GM19023 (cell line): ENCODE measurements at regions not wholly inside any gene's neighbourhood (a gene's known extent, or its start where the extent isn't known, plus 50 kb on each side); places are given as distances from the start of the nearest gene placed in this dataset.

ENCODE experiments used
- ATAC-seq: cut with Tn5 transposase; IDR thresholded peaks from one replicate; pipeline ENCODE4 v1.9.1; 2021; ENCODE audit warnings: mild to moderate bottlenecking, moderate library complexity; ENCODE audit not compliant: unreplicated experiment

DNA sequence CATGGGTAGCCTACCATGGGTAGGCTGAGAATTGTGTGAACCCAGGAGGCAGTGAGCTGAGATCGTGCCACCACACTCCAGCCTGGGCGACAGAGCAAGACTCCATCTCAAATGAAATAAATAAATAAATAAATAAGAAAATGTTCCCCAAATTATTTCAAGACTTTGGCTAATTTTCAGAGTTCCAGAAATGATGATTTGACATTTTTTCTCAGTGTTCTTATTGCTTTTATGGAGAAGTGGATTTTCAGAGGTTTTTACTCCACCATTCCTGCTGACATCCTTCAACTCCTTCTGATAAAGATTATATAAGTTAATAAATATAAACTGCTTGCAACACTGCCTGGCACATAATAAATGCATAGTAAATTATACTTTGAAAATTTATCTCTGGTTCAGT lies 80.4 kb upstream of the PRKCQ start:
- no peak for ATAC-seq

DNA sequence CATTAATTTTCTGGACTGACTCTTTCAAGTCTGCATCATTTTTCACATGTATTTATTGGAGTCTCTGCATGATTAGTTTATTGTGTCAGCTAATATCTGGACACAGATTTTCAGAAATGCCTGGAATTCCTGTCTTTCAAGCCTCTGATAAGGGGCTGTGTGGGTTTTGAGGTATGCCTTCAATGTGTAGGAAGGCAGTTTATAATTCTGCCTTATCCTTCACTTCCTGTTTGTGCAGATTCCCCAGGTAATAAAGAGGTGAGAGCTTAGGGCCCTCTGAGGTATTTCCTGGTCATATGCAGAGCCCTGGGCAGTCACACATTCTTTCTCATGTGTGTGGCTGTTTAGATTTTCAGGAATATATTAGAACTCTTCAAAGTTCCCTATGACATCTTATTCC lies 79.4 kb upstream of the PRKCQ start:
- no peak for ATAC-seq

DNA sequence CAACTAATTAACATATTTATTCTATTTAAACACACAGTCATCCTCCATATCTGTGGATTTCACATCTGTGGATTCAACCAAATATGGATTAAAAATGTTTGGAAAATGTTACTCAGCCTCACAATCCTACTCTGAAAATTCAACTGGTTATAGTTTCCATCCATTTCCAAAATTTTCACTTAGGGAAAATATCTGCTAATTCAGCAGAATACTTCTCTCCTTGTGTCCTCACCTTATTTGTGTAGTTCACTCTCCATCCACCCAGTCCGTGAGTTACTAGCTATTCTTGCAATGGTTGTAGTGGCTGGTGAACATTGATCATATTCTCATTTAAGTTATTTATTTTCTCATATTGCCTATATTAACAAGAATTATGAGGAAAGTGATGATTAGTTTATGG lies 77.6 kb upstream of the PRKCQ start:
- no peak for ATAC-seq

DNA sequence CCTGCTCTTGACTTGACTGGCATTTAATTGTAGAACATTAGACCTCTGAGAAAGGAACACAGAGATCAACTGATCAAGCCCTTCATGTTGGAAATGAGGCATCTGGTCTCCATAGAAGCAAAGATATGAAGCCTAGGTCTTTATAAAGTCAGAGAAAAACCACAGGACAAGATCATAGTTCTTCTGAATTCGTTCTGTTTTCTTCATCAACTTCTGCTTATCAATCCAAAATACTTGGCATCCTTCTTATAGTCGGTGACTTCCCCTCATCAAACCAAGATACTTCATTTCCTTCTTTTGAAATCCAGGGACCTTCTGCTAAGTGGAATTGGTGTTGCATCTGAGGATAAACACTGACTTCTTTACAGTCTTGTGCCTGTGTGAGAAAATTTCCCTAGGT lies 77.1 kb upstream of the PRKCQ start:
- no peak for ATAC-seq

DNA sequence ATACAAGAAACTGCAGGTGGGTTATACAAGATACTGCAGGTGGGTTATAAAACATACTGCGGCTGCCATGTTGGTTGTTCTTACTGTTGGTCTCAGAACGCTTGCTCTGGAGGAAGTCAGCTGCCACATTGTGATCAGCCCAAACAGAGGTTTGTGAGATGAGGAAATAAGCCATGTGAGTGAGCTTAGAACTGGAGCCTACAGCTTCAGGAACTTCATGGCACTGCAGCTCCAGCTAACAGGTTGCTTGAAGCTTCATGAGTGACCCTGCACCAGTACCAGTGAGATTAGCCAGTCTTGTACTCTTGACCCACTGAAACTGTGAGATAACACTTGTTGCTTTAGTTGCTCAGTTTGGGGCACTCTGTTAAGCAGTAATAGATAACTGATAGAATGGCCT lies 74.5 kb upstream of the PRKCQ start:
- no peak for ATAC-seq

DNA sequence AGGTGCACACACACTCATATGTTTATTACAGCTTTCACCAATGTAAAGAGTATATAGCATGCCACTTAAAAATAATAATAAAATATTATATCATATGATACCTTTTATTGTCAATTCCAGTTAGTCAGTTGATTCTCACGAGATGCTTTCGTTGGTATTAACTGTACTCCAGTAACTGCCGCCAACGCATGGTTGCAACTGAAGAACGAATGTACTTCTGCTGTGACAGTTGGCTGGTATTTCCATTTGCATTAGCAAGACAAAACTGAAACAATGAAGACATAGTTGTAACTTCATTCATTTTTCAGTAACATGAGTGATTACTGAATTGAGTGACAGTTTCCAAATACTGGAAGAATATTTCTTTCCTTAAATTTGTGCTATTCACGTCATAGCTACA lies 70.5 kb upstream of the PRKCQ start:
- ATAC-seq = no peak

DNA sequence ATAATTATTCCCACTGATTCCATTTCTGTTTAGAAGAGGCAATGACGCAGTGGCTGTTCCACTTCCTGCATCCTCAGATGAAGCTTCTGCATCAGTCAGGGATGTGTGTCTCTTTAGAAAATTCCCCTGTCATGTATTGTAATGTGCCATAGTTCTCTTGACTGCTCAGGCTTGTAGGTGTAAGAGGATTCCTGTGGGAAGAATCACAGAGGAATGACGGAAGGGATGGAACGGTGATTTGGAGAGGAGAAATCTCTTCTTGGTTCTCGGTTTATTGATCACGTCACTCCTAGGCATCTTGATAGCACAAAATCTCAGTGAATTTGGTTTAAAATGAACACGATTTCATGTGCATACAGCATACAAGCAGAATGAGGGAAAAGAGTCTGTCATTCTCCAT lies 69.8 kb upstream of the PRKCQ start:
- no peak for ATAC-seq

DNA sequence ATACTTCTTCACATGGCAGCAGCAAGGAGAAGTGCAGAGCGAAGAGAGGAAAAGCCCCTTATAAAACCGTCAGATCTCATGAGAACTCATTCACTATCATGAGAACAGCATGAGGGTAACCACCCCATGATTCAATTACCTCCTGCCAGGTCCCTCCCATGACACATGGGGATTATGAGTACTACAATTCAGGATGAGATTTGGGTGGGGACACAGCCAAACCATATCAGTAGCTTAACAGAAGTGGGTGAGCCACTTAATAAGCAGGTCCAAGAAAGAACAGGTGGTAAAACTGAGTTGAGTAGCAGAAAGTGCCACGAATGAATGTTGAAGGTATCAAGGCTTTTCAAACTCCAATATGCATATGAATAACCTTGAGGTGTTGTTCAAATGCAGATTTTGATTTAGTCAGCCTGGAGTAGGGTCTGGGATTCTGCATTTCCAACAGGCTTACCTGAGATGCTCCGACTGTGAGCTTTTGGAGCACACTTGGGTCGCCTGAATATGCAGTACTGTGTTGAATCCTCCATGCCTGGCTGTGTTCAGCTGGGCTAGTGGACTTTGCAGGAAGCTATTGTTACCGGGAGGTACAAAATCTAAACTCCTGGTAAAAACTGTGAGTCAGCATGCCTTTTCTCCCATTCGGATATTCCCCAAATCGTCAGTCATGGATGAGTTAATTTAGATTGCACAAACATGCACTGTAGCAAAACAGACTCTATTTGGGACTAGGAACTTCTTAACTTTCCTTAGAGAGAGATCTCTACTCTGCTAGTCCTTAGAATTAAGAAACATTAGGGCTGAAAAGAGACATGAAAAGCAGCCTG lies 69.0 kb upstream of the PRKCQ start:
- ATAC-seq = no peak

DNA sequence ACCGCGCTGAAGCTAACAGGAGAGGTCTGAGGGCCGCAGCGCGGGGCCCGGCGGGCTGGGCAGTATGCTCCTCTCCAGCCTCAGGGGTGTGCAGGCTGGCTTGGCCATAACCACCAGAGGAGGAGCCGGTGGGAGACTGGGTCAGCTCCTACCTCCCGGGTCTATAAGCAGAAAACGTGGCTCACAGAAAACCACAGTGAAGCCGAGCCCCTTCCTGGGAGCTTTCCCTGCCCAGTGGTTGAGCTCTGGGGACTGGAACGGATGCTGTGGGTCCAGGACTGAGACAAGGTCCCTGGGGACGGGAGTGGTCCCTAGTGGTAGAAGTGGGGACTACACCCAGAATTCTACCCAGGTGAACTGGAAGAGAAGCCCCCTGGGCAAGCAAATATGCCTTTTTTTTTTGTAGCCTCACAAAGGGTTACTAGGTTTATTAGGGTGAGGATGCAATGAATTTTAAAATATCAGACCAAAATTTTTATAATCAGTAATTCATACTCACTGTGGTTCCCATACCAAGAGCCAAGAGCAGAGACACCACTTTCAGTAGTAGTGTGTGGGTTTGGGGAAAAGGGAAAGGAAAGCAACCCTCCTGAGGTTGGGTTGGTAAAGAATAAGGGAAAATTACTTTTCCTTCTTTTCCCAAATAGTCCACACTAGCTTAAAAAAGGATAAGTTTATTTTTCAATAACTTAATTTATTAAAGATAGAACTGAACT lies 67.9 kb upstream of the PRKCQ start:
- peak; percentile 58 for ATAC-seq

DNA sequence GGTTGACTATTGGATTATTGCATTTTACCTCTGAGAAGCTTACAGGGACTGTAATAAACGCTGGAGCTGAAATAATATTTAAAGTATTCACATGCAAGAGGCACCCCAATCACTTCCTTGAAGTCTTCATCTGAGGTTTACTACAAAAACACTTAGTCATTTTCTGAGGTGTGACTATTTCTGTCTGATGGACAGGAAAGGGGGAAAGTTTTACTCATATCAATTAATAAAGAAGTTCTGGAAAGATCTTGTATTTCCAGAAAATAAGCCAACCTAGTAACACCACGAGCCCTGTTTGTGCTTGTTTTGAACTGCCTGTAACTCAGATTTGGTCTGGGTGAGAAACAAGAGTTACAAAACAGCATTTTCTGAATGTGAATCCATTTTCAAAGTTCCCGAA lies 63.9 kb upstream of the PRKCQ start:
- ATAC-seq = no peak

DNA sequence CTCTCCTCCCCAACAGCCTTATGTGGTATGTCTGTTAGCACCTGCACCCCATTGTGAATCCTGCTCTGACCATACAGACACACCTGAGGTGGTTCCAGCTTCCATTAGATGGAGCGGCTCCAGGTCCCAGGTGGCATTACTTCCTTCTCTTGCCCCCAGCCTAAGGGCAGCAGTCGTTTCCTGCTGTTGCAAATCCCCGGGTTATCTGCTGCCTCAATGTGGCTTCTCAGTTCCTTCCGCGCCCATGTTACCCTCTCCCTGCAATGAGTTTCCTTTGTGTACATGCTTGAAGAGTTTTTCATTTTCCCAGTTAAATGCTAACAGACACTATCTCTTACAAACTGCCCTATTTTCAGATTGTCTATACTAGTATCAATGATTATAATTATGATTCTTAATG lies 62.8 kb upstream of the PRKCQ start:
- ATAC-seq = no peak

DNA sequence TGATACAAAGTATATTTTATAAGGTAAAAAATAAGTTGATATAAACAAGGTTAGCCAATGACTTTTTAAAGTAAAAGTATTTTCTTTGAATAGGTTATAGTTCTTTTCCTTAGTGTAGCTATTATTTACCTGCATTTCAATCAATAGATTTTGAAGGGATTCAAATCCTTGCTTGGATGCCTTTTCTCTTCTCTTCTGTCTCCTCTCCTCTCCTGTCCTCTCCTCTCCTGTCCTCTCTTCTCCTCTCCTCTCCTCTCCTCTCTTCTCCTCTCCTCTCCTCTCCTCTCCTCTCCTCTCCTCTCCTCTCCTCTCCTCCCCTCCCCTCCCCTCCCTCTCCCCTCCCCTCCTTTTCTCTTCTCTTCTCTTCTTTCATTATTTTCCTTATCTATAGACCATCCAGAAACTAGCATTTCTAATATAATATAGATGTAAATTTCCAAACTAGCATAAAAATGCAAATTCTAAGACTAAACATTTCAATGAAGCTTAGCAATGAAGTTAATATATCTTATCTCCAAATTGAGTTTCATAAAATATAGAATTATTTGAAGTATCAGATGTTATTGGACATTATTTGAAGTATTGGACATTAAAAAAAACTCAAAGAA lies 60.5 kb upstream of the PRKCQ start:
- no peak for ATAC-seq

DNA sequence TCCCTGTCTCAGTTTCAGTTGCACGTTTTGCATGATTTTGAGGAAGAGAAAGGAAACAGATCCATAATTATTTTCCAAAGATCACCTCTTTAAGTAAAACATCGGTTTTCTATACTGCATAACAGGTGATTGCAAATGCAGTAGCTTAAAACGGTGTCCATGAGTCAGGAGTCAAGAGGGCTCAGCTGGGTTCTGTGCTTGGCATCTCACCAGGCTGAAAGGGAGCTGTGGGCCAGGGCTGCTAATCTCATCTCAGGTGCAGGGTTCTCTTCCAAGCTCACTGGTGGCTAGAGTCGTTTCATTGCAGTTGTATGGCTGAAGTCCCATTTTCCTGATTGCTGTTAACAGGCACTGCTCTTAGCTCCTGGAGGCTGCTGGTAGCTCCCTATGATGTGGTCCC lies 57.0 kb upstream of the PRKCQ start:
- ATAC-seq = no peak

DNA sequence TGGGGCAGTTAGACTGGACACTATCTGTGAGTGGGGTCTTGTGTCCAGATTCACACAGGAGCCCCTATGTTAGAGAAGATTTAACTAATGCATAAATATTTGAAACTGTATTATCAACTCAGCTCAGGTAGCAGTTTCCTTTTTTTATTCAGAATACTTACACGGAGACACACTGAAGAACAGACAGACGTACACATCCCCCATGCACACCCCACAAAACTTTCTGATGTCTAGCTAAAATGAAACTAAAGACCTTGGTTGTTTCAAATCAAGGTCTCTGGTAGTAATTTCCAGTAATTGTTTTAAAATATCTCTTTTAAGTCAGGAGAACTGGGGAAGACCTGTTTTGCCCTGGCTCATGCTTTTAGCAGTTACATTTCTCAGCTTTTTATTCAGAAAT lies 55.7 kb upstream of the PRKCQ start:
- no peak for ATAC-seq
